GM12801 (cell line): ENCODE measurements at regions not wholly inside any gene's neighbourhood (a gene's known extent, or its start where the extent isn't known, plus 50 kb on each side); places are given as distances from the start of the nearest gene placed in this dataset.

Experiments
- TF ChIP-seq, protein P1 (sequence below): IDR thresholded peaks from one replicate; pipeline ENCODE4 v1.5.1; 2011; ENCODE audit warnings: control low read depth; ENCODE audit not compliant: insufficient read length; ENCODE audit errors: extremely low read depth

DNA sequence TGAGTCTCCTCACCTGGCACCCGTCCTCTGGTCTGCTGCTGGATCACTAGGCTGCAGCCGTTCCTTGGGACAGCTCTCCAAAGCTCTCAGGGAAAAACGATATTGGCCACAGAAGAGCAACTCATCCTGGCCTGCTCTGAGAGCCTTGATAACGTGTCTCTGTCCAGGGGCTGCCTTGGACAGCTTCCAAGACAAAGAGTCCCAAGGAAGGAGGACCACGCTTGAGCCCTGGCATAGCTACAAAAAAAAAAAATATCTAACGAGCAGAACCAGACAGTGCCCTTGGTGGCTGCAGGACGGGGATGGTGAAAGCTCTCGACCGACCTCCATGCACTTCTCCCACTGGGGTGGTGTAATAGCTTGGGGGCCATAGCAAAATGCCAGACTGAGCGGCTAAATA is 589.6 kb downstream of the NPHP4 start:
- TF ChIP-seq, protein P1, sequence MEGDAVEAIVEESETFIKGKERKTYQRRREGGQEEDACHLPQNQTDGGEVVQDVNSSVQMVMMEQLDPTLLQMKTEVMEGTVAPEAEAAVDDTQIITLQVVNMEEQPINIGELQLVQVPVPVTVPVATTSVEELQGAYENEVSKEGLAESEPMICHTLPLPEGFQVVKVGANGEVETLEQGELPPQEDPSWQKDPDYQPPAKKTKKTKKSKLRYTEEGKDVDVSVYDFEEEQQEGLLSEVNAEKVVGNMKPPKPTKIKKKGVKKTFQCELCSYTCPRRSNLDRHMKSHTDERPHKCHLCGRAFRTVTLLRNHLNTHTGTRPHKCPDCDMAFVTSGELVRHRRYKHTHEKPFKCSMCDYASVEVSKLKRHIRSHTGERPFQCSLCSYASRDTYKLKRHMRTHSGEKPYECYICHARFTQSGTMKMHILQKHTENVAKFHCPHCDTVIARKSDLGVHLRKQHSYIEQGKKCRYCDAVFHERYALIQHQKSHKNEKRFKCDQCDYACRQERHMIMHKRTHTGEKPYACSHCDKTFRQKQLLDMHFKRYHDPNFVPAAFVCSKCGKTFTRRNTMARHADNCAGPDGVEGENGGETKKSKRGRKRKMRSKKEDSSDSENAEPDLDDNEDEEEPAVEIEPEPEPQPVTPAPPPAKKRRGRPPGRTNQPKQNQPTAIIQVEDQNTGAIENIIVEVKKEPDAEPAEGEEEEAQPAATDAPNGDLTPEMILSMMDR: no peak

DNA sequence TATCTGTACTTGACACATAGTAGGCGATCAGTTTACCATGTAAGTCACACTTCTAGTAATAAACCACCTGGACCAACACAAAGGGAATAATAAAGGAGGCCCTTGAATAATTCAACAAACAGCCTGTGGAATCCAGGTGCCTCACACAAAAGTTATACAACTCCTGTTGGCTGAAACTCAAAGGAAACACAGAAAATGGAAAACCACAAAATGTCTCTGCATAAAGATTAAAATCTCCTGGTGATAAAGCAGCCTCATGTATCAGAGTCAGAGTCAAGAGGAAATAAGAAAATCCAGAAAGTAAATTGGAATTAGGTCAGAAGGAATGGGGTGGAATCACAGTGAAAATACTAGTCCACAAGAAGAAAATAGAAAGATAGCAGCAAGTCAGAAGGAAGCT is 592.5 kb downstream of the NPHP4 start:
- TF ChIP-seq, protein P1: no peak

DNA sequence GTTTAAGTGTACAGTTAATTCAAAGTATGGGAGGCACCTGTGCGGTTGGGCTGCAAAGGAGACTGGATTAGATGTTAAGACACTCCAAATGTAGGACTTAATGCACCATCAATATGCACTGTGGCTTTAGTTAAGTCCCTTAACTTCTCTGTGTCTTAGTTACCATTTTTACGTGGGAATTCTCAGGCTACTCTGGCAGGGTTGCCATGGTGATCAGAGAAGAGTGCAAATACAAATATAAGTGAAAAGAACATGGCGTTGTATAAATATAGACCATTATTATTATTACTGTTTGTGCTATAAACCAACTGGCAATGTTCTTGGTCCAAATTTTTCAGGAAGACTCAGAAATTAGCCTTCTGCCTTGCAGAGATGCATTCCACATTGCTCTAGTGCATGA is 595.6 kb downstream of the NPHP4 start:
- TF ChIP-seq, protein P1: no peak

DNA sequence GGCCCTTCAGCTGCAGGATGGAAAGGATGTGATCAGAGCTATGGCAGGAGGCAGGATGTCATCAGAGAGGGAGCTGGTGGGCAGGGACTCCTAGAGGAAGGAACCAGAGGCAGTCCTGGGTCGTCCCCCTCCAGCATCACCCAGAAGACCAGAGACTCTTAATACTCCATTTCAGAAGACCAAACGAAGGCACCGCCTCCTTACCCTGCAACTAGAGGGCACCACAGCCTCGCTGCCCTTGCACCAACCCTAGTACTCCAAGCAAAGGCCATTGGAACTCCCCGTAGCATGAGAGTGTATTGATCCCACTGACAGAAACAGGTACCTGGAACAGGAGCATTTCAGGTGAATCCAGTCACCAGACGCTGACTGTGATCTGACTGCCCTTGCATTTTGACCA is 598.1 kb downstream of the NPHP4 start:
- TF ChIP-seq, protein P1: no peak

DNA sequence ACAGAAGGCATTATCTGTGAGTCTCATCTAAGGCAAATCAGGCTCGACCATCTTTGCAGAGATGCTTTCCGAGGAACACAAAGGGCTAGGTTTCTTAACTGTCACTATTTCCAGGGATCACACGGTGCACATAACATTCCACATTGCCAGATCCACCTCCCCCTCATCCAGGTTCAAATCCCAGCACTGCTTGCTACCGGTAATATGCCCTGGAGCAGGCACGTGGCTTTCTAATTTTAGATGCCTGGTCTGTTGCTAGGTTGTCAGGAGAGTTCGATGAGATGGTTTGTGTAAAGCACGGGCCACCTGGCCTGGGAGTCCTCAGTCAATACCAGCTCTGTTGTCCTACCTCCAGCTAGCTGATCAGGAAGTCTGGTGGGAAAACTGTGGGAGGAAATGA is 598.6 kb downstream of the NPHP4 start:
- TF ChIP-seq, protein P1: no peak

DNA sequence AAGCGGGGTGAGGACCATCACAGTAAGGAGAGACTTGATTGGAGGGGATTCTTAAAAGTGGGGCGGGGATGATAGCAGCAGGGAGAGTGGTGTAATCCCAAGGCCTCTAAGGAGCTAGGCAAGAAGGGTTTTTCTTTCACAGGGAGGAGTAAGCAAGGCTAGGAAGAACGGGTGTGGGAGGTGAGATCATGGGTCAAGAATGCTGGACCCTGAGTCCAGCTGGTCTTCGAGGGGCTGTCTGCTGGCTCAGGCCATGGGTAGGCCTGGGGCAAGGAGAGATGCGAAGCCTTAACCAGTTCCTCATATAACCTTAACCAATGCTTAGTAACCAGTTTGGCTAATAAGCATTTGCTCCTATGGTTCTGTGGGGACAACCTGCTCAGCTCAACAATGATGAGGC is 599.1 kb downstream of the NPHP4 start:
- TF ChIP-seq, protein P1: no peak

DNA sequence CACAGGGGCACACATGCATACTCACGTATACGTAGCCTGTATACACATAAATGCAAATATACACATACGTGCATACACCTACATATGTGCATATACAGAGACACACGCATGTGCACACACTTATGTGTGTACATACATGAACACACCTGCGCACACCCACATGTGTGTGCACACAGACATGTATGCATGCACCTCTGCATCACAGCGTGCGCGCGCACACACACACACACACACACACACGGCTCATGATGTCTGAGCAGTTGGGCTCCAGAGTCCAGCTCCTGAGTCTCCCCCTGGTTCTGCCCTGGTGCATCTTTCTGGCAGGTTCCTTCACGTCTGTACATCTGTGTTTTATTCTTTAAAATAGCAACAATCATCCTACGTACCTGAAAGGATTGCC is 600.5 kb downstream of the NPHP4 start:
- TF ChIP-seq, protein P1: no peak

DNA sequence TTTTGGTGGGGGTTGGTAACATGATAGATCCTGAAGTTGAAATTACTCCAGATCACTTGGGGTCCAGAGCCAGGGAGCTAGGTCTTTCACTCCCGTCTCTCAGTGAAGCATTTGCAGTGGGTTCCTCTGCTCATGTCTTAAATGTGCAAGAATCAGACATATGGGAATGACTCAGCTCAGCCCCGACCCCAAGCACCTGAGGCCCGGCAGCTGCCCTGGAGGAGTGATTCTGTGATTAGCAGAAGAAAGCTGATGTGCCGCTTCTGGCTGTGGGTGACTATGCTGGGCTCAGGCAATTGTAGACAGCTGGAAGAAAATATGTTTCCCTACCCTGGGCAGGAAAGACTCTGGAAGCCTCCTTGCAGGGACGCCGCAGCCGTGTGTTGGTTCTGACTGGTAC is 601.7 kb downstream of the NPHP4 start:
- TF ChIP-seq, protein P1: no peak
